Smooth muscle cell (in vitro differentiated cells): ENCODE measurements at regions not wholly inside any gene's neighbourhood (a gene's known extent, or its start where the extent isn't known, plus 50 kb on each side); places are given as distances from the start of the nearest gene placed in this dataset.

Experiments
- DNase-seq: peaks from one replicate; lab custom pipeline; 2025; ENCODE audit not compliant: unreplicated experiment; lab: John Stamatoyannopoulos, UW
- H2AFZ ChIP-seq: fragments of 200-600 bp; sonication (generic); 2 replicates; pipeline ENCODE4 v1.6.0; 2016; ENCODE audit warnings: antibody characterized with exemption, low read depth, mild to moderate bottlenecking
- H3F3A ChIP-seq: fragments of 200-600 bp; sonication (generic); 2 replicates; pipeline ENCODE4 v1.6.0; 2017; ENCODE audit warnings: antibody characterized with exemption, low read depth
- H3K27ac ChIP-seq: fragments of 200-600 bp; sonication (generic); 2 replicates; pipeline ENCODE4 v1.5.1; 2016; ENCODE audit warnings: low read depth, mild to moderate bottlenecking
- H3K27me3 ChIP-seq: fragments of 200-600 bp; sonication (generic); 2 replicates; pipeline ENCODE4 v1.6.1; 2016; ENCODE audit warnings: low read depth, mild to moderate bottlenecking
- H3K36me3 ChIP-seq: fragments of 200-600 bp; sonication (generic); 2 replicates; pipeline ENCODE4 v1.5.1; 2016; ENCODE audit warnings: low read depth
- H3K4me1 ChIP-seq: fragments of 200-600 bp; sonication (generic); 2 replicates; pipeline ENCODE4 v1.5.1; 2016; ENCODE audit warnings: low read depth
- H3K4me2 ChIP-seq: fragments of 200-600 bp; sonication (generic); 2 replicates; pipeline ENCODE4 v1.6.0; 2016; ENCODE audit warnings: mild to moderate bottlenecking
- H3K4me3 ChIP-seq: fragments of 200-600 bp; sonication (generic); 2 replicates; pipeline ENCODE4 v1.5.1; 2016; ENCODE audit warnings: mild to moderate bottlenecking
- H3K79me2 ChIP-seq: fragments of 200-600 bp; sonication (generic); 2 replicates; pipeline ENCODE4 v1.6.0; 2016; ENCODE audit warnings: low read depth, mild to moderate bottlenecking
- H3K9ac ChIP-seq: fragments of 200-600 bp; sonication (generic); 2 replicates; pipeline ENCODE4 v1.6.0; 2016; ENCODE audit warnings: low read depth
- H3K9me3 ChIP-seq: fragments of 200-600 bp; sonication (generic); replicated peaks from 2 replicates; pipeline ENCODE4 v1.5.1; 2016; ENCODE audit warnings: low read depth
- H4K20me1 ChIP-seq: fragments of 200-600 bp; sonication (generic); 2 replicates; pipeline ENCODE4 v1.6.0; 2016; ENCODE audit warnings: low read depth
- CTCF ChIP-seq: fragments of 200-600 bp; sonication (generic); IDR thresholded peaks from 2 replicates; pipeline ENCODE4 v1.5.1; 2017; ENCODE audit warnings: borderline replicate concordance, mild to moderate bottlenecking, antibody characterized with exemption; ENCODE audit not compliant: insufficient read depth, poor library complexity, severe bottlenecking
- WGBS: methylation state at CpG from one replicate; pipeline ENCODE4 v1.1.7; 2016; ENCODE audit warnings: low lambda C conversion rate; 5-methylcytosine and 5-hydroxymethylcytosine counted together

- Histone ChIP-seq H3K27ac (no peak overlapping the region), H3K79me2 (no peaks in the 10 kb centered on the region), H3K9ac (no peak overlapping the region), H3K4me2 (no peak overlapping the region), H3K4me1 (no peaks in the 10 kb centered on the region), H3K4me3 (no peak overlapping the region), H3F3A (no peaks in the 10 kb centered on the region), H3K9me3 (no peaks in the 10 kb centered on the region), H2AFZ (no peak overlapping the region), H3K27me3 (no peaks in the 10 kb centered on the region), H4K20me1 (no peaks in the 10 kb centered on the region), H3K36me3 (no peaks in the 10 kb centered on the region)
- DNase-seq = no peak
- WGBS = 92% methylated on average over 2 of the region's 2 CpGs
- TF ChIP-seq CTCF = no peak
Measured at GRCh38 chr3:145951441-145951840, 209.5 kb downstream of the PLOD2 start.

- Histone ChIP-seq H3K4me3 (no peak overlapping the region), H4K20me1 (no peaks in the 10 kb centered on the region), H3K27me3 (no peaks in the 10 kb centered on the region), H3K27ac (no peak overlapping the region), H3K4me2 (peak overlapping the region; percentile 13), H3K36me3 (no peaks in the 10 kb centered on the region), H3K79me2 (no peaks in the 10 kb centered on the region), H2AFZ (no peak overlapping the region), H3K9ac (no peak overlapping the region), H3K9me3 (no peaks in the 10 kb centered on the region), H3K4me1 (no peaks in the 10 kb centered on the region), H3F3A (no peaks in the 10 kb centered on the region)
- 47% methylated on average over 4 of the region's 4 CpGs for WGBS
- TF ChIP-seq CTCF = no peak
- no peak for DNase-seq
Measured at GRCh38 chr3:145952536-145952935, 208.4 kb downstream of the PLOD2 start.

GRCh38 chr3:145953316-145953715 is 207.7 kb downstream of the PLOD2 start:
- Histone ChIP-seq H3K9me3 (no peaks in the 10 kb centered on the region), H3K27me3 (no peaks in the 10 kb centered on the region), H4K20me1 (no peaks in the 10 kb centered on the region), H3K36me3 (no peaks in the 10 kb centered on the region), H3K4me1 (no peaks in the 10 kb centered on the region), H3K9ac (no peak overlapping the region), H3K27ac (no peak overlapping the region), H3F3A (no peaks in the 10 kb centered on the region), H3K4me3 (no peak overlapping the region), H3K4me2 (no peak overlapping the region), H3K79me2 (no peaks in the 10 kb centered on the region), H2AFZ (no peak overlapping the region)
- 87% methylated on average over 3 of the region's 3 CpGs for WGBS
- no peak for DNase-seq
- no peak for TF ChIP-seq CTCF

GRCh38 chr3:145959457-145960088 is 201.4 kb downstream of the PLOD2 start:
- no peaks in the 10 kb centered on the region for H3F3A ChIP-seq
- no peak overlapping the region for H3K27ac ChIP-seq
- H3K27me3 ChIP-seq = no peaks in the 10 kb centered on the region
- no peaks in the 10 kb centered on the region for H3K9me3 ChIP-seq
- peak overlapping the region; percentile 24 for H2AFZ ChIP-seq
- H3K4me2 ChIP-seq = peak overlapping the region; percentile 63
- H3K4me1 ChIP-seq = no peaks in the 10 kb centered on the region
- DNase-seq = no peak
- no peak overlapping the region for H3K9ac ChIP-seq
- no peaks in the 10 kb centered on the region for H3K79me2 ChIP-seq
- no peak for TF ChIP-seq CTCF
- no peak overlapping the region for H3K4me3 ChIP-seq
- no peaks in the 10 kb centered on the region for H3K36me3 ChIP-seq
- 96% methylated on average over 2 of the region's 2 CpGs for WGBS
- H4K20me1 ChIP-seq = no peaks in the 10 kb centered on the region
